NCI-H187 treated with DMSO at 0.1 percent for 48 hours (cell line): ENCODE measurements at regions not wholly inside any gene's neighbourhood (a gene's known extent, or its start where the extent isn't known, plus 50 kb on each side); places are given as distances from the start of the nearest gene placed in this dataset.

Source experiments
- DNase-seq: peaks from one replicate; lab custom pipeline; 2025; lab: John Stamatoyannopoulos, UW

DNA sequence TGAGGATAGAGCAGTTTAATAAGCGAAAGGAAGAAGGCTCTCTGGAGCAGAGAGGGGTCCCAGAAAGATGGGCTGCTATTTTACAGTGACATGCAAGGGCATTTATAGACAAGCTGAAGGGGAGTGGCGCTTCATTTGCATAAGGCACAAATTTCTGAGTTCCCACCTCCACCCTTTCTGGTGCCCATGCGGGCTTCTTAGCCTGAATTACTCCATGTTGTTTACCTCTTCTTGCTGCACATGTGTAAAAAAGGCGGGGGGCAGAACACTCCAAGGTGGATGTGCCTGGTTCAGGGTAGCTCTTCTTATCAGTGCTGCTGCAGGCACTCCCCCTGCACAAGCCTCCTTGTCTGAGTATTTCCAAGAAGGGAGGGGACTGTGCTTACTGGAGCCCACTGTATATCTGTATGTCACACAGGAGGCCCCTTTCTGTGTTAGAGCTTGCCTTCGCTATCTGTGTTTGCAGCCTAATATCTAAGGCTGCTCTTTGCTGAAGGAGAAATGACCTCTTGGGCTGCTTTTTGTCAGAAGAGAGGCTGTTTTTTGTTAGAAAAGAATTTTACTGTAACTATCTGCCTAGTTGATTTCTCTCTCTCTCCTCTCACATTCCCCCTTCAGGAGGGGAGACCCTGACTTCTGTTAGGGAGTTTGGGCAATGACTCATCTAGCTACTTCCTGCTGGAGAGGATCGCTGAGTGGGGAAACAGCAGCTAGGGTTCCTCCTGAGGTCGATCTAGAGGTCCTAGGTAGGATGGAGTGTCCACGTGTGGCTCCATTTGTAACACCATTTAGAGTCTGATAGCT, 1057.0 kb upstream of the CNTN5 start:
- no peak for DNase-seq

GRCh38 chr11:97964332-97965004, 1056.3 kb upstream of the CNTN5 start:
- DNase-seq = no peak

DNA sequence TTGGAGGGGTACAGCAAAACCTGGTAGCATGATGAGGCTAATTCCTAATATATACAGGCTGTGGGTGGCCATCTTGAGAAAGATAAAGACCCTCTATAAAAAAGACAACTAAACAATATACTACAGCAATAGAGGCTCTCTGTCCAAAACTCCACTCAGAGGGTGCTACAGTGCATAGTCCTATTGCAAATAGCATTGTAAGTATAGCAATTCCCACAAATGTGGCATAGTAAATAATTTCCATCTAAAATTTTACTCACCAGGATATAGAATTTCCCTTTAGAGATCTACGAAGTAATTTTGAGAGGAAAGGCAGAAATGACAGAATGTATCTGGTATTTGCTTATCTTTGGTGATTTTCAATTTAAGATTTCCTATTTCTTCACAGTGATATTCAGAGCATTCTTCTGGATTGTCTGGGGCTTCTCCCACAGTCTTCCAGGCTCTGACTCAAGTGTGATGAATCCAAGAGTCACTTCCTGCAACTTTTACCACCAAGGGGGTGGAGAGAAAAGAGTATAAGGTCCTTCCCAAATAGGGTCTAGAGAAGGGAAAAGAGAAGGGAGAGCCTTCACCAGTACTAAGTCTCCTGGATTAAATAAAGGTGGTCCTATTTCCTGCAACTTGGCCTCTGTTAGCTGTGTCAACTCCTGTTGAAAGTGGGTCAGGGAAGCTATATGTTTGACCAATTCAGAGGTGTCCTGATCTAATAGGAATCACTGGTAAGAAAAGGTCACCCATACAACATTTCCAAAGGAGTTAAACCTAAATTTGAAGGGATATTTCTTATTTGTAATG, 1054.7 kb upstream of the CNTN5 start:
- DNase-seq = no peak

DNA sequence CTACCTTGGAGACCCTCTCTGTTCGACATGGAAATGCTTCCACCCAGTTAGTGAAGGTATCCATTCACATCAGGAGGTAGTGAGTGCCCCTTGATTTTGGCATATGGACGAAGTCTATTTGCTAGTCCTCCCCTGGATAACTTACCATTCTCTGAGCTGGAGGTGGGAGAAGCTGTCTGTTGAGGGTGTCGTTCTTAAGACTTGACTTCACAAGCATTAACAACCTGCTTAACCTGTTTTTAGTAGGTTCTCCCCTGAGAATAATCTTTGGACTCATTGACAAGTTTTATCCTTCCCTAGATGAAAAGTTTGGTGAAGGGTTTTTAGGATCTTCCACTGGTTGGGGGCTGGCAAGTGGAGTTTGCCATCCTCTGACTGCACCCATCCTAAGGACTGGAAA, 1053.8 kb upstream of the CNTN5 start:
- no peak for DNase-seq

- DNase-seq = no peak
Measured at GRCh38 chr11:97968071-97968470, 1052.7 kb upstream of the CNTN5 start.

- no peak for DNase-seq
Measured at GRCh38 chr11:97972731-97973130, 1048.0 kb upstream of the CNTN5 start.

DNA sequence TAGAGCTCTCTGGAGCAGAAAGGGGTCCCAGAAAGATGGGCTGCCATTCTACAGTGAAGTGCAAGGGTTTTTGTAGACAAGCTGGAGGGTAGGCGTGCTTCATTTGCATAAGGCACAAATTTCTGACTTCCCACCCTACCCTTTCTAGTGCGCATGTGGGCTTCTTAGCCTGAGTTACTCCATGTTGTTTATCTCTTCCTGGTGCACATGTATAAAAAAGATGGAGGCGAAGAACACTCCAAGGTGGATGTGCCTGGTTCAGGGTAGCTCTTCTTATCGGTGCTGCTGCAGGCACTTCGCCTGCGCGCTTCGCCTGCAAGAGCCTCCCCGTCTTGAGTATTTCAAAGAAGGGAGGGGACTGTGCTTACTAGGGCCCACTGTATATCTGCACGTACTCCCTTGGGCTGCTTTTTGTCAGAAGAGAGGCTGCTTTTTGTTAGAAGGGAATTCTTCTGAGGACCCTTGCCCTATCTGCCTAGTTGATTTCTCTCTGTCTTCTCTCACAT, 1047.3 kb upstream of the CNTN5 start:
- DNase-seq = no peak

DNA sequence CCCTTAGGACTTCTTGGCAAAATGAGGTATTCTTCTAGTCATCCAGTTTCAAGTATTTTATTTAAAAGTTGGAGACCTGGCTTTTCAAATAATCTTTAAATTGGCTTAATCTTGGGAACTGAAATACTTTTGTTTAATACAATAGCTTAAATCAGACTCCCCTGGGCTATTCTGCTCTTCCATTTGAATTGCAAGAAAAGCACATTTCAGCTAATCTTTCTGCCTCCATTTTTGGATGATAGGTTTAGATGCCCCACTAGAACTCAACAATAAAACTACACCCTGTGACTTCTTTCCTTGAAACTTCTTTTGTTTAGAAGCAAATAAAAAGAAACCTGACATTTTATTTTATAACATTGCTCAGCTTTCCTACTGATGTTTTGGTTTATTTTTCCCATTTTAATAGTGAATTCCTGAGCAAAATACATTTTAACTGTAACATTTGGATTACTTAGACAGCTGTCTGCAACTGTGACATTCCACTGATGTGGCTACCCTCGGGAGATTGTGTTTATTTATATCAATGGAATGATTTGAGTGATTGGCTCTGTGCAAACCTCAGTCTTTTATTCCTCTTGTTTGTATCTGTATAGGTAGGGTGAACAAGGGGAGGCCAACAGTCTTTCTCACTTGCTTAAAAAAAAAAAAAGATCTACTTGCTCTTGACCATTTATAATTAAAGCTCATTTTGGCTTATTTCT, 1045.8 kb upstream of the CNTN5 start:
- no peak for DNase-seq

- no peak for DNase-seq
Measured at GRCh38 chr11:97977726-97978125, 1043.0 kb upstream of the CNTN5 start.

- no peak for DNase-seq
Measured at GRCh38 chr11:97979741-97980140, 1041.0 kb upstream of the CNTN5 start.

DNA sequence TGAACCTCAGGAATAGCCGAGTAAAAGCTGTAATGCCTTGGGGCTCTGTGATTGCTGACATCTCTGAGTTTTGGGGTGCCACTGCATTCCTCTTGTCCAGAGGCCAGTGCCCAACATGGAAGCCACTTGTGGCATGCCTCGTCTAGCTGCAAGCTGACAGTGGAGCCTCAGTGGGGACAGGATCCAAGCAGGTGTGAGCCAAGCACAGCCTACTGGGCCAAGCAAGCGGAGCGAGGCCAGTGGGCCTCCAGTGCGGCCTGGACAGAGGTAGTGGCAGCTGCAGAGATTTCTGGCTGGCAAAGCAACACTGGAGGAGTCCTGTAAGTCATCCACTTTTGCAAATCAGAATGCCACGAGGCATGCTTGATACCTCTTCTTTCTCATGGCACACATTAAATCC, 1038.2 kb upstream of the CNTN5 start:
- no peak for DNase-seq

DNA sequence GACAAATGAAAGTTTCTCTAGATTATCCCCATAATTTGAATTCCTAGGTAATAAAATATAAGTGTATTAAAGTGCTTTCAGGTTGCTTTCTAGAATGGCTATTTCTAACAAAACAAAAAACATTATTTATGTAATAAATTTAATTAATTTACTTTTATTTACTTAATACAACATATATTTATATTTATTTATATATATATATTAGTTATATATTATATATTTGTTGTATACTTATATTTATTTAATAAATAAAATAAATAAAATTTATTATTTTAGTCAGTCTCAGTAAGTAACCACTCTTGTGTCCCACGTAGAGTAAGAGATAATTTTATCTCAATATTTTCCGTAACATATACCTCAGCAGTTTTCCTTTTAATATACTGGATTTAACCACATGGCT, 1031.6 kb upstream of the CNTN5 start:
- DNase-seq = no peak

DNA sequence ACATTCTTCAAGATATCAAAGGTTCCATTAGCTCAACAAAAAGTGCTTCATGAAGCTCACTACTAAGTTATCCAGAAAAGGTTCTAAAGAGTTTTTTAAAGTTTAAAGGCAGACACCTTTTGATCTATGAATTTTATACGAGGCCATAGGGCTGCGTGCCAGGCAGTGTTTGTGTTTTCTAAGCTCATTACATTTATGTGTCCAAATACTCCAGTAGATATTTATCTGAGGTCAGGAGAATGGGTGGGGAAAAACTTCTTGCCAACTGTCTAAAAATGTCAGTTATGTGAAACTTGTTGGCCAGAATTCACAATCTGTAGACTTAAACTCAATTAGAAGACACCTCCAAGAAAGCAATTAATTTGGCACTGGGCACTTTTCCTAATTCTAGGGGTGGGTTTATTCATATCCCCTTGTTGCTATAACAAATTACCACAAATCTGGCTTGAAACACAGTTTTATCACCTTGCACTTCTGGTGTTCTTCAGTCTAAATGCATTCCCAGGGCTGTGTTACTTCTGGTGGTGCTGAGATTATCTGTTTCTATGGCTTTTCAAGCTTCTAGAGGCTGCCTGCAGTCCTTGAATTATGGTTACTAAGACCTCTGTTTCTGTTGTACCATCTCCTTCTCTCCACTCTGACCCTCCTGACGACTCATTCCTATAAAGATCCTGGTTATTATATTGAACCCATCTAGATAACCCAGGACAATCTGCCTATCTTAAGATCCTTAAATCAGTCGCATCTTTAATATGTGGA, 1030.4 kb upstream of the CNTN5 start:
- no peak for DNase-seq

GRCh38 chr11:97993562-97993961, 1027.2 kb upstream of the CNTN5 start:
- DNase-seq = no peak

- DNase-seq = no peak
Measured at GRCh38 chr11:97995874-97996273, 1024.9 kb upstream of the CNTN5 start.

GRCh38 chr11:97996762-97997161, 1024.0 kb upstream of the CNTN5 start:
- DNase-seq = no peak

GRCh38 chr11:98003606-98004371, 1017.0 kb upstream of the CNTN5 start:
- no peak for DNase-seq

DNA sequence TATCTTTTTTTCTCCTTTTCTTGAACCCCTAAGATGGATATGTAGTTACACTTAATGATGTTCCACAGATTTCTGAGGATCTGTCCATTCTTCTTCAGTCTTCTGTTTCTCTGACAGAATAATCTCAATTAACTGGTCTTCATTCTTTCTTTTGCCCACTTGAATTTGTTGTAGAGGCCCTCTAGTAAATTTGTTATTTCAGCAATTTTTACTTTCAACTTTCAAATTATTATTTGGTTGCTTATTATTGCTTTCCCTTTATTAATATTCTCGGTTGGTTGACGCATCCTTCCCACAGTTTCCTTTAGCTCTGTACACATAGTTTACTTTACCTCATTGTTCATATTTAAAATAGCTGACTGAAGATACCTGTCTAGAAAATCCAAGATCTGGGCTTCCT, 1013.7 kb upstream of the CNTN5 start:
- no peak for DNase-seq

GRCh38 chr11:98027652-98028051, 993.1 kb upstream of the CNTN5 start:
- no peak for DNase-seq

DNA sequence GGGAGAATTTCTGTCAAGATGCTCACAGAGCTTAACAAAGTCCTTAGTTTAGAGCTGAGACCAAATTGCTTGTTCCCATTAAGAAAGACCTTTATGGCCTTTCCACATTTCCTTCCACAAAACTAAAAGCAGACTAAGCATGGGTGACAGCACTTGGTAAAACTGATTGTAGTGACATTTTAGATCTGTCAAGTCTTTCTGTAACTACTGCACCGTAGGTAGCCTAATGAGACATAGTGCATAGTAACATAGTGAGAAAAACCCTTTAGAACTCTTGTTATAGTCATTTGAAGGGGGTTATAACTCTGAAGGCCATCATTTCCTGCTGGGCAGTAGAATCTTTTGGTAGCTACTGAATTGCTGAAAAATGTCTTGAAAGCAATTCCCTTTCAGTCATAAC, 990.9 kb upstream of the CNTN5 start:
- DNase-seq = no peak

- no peak for DNase-seq
Measured at GRCh38 chr11:98036810-98037209, 983.9 kb upstream of the CNTN5 start.
